HG02840 (cell line): ENCODE measurements at regions not wholly inside any gene's neighbourhood (a gene's known extent, or its start where the extent isn't known, plus 50 kb on each side); places are given as distances from the start of the nearest gene placed in this dataset.
A peak's percentile ranks its signal among the peaks of the same experiment; 100 is the strongest.
"Not testable (repeated sequence)": the region's sequence is repeated elsewhere in the genome, so short reads cannot be mapped to it uniquely, and the experiment has no call there.

Experiments
- ATAC-seq: cut with Tn5 transposase; IDR thresholded peaks from one replicate; pipeline ENCODE4 v1.9.1; 2021; ENCODE audit warnings: mild to moderate bottlenecking, moderate library complexity, moderate number of reproducible peaks; ENCODE audit not compliant: unreplicated experiment, low FRiP score

- ATAC-seq, result no peak
Observed at GRCh38 chr4:112767386-112767785, 130.4 kb downstream of the LARP7 start.

GRCh38 chr4:112770114-112770513, 133.2 kb downstream of the LARP7 start:
- no peak for ATAC-seq

GRCh38 chr4:112775801-112776200, 138.9 kb downstream of the LARP7 start:
- no peak for ATAC-seq

- no peak for ATAC-seq
Observed at GRCh38 chr4:112776535-112776934, 139.6 kb downstream of the LARP7 start.

DNA sequence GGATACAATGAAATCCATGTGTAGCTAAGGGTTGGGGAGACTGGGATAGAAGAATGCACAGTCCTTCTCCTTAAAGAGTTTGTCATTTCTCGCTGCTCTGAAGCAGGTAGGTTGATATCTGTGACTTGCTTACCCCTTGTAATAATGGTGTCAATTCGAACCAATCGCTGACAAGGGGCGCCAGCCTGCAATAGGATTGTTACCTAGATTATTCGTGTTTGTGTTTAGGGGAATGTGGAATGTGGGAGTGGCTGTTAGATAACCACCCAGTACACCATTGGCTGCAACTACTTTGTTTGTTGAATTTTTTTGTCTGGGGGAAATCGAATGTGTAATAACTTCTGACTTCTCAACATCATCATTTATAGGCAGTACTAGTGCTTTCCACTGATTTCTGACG, 141.6 kb downstream of the LARP7 start:
- no peak for ATAC-seq

GRCh38 chr4:112793033-112793432, 156.1 kb downstream of the LARP7 start:
- no peak for ATAC-seq

DNA sequence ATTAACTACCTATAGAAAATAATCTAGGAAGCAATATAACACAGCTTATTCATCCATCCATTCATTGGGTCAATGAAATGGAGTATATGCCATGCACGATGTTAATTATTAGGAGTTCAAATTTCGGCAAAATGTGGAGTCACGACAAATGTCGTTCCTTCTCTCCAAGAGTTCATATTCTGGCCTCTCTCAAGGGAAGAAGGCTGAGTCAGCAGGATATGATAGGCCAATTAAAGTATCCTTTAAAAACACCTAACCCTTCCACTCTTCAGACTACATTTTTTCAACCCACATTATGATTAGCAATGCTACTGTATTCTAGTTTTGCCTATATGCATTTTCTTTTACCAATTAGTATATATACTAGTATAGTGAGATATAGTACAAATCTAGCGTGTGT, 163.1 kb downstream of the LARP7 start:
- ATAC-seq, result no peak

GRCh38 chr4:112801341-112801740, 164.4 kb downstream of the LARP7 start:
- no peak for ATAC-seq

GRCh38 chr4:112802780-112803179, 165.8 kb downstream of the LARP7 start:
- ATAC-seq, result no peak

- ATAC-seq, result no peak
Observed at GRCh38 chr4:112807083-112807482, 170.1 kb downstream of the LARP7 start.

GRCh38 chr4:112808001-112808400, 171.1 kb downstream of the LARP7 start:
- no peak for ATAC-seq

- no peak for ATAC-seq
Observed at GRCh38 chr4:112813790-112814189, 176.8 kb downstream of the LARP7 start.

DNA sequence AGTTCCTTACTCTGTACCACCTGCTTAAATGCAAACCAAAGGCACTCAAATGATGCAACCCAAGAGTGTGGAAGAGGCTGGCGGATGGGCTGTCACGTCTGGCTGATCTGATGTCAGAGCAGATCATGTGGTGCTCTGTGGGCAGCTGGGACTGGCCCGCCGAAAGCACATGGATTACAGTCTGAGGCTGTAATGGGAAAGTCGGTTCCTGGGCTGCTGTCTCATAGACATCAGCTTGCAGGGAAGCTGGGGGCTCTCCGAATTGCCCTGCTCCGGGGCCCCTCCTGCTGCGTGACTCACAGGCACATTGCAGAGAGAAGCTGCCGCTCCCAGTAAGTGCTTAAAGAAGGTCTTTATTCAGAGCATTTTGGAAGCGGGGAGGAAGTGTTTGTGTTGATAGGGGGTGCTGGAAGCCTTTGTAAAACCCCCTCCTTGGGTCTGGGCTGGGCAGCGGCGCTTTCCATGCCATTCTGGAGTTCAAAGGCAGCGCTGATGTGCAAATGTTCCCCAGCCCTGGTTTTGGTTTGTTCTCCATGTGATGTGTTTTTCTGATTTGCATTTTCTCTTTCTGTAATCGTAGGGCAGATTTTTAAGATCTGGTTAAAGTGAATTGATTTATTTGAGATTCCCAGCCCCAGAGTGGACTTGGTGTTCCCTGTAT, 181.1 kb downstream of the LARP7 start:
- peak; percentile 93 for ATAC-seq

GRCh38 chr4:112818594-112818965, 181.6 kb downstream of the LARP7 start:
- no peak for ATAC-seq

DNA sequence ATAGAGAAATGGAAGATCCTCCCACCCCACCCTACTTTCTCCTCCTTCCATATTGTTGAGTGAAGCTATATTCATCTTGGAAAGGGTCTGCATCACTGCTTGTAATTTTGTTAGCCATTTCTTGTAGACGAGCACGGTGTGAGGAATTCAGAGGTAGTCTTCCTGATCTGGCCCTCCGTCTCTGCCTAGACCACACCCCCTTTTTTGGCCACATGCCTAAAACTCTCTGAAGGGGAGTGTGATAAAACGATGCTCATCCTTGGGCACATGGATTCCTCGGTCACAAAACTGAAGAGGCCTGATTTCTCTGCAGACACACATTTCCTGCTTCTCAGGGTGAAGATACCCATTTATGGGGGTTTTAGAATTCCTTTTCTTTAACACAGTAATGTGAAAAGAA, 182.8 kb downstream of the LARP7 start:
- no peak for ATAC-seq

- no peak for ATAC-seq
Observed at GRCh38 chr4:112823156-112823555, 186.2 kb downstream of the LARP7 start.

- no peak for ATAC-seq
Observed at GRCh38 chr4:112823606-112824005, 186.7 kb downstream of the LARP7 start.

DNA sequence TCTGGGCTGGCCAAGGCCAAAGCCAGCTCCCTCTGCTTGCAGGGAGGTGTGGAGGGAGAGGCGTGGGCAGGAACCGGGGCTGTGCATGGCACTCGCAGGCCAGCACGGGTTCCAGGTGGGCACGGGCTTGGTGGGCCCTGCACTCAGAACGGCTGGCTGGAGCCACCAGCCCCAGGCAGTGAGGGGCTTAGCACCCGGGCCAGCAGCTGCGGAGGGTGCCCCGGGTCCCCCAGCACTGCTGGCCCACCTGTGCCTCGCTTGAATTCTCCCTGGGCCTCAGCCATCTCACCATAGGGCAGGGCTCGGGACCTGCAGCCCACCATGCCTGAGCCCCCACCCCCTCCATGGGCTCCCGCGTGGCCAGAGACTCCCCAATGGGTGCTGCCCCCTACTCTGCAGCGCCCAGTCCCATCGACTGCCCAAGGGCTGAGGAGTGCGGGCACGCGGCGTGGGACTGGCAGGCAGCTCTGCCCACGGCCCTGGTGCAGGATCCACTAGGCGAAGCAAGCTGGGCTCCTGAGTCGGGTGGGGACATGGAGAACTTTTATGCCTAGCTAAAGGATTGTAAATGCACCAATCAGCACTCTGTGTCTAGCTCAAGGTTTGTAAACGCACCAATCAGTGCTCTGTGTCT, 193.9 kb downstream of the LARP7 start:
- ATAC-seq, result no peak

GRCh38 chr4:112832493-112832892, 195.6 kb downstream of the LARP7 start:
- ATAC-seq, result no peak

DNA sequence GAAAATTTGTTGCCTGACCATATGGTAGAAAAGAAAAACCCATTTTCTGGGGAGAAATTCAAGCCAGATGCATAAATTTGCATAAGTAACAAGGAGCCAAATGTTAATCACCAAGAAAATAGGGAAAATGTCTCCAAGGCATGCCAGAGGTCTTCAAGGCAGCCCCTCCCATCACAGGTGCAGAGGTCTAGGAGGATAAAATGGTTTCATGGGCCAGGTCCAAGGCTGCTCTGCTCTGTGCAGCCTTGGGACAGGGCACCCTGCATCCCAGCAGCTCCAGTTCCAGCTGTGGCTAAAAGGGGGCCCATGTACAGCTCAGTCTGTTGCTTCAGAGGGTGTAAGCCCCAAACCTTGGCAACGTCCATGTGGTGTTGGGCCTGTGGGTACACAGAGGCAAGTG, 200.0 kb downstream of the LARP7 start:
- ATAC-seq, result no peak

DNA sequence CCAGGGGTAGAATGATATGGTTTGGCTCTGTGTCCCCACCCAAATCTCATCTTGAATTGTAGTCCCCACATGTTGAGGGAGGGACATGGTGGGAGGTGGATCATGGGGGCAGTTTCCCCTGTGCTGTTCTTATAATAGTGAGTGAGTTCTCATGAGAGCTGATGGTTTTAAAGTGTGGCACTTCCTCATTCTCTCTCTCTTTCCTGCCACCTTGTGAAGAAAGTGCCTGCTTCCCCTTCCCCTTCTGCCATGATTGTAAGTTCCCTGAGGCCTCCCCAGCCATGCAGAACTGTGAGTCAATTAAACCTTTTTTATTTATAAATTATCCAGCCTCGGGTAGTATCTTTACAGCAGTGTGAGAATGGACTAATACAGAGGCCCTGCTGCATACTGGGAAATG, 201.1 kb downstream of the LARP7 start:
- ATAC-seq, result not testable (repeated sequence)

GRCh38 chr4:112840061-112840460, 203.1 kb downstream of the LARP7 start:
- no peak for ATAC-seq
